Heart left ventricle (tissue), 16 donors: ENCODE measurements at regions not wholly inside any gene's neighbourhood (a gene's known extent, or its start where the extent isn't known, plus 50 kb on each side); places are given as distances from the start of the nearest gene placed in this dataset.
"Not testable (repeated sequence)": the region's sequence is repeated elsewhere in the genome, so short reads cannot be mapped to it uniquely, and the experiment has no call there.

Experiments
- ATAC-seq, 4 donors: fragments of 200-7000 bp; cut with Tn5 transposase; one replicate each; pipeline ENCODE4 v1.9.1; 2020 to 2022; ENCODE audit warnings: moderate library complexity in 4 of 4, mild to moderate bottlenecking in 3 of 4, moderate number of reproducible peaks in 1 of 4
- DNase-seq, 5 donors: peaks; one replicate each; pipeline ENCODE4 v3.0.0-alpha.2; 2020
- H3K27ac ChIP-seq, 12 donors: fragments of 200-600 bp; sonication (generic) in 4 of 12; one replicate each; pipeline versions ENCODE4 v1.5.0 to v1.8.0; 2016 to 2022; ENCODE audit warnings: mild to moderate bottlenecking in 2 of 12
- H3K27me3 ChIP-seq, 9 donors: fragments of 200-600 bp; sonication (generic) in 2 of 9; one replicate each; pipeline versions ENCODE4 v1.5.1 to v1.8.0; 2016 to 2022; ENCODE audit warnings: mild to moderate bottlenecking in 3 of 9
- H3K36me3 ChIP-seq, 9 donors: fragments of 200-600 bp; sonication (generic) in 2 of 9; one replicate each; pipeline versions ENCODE4 v1.5.0 to v1.8.0; 2018 to 2022; ENCODE audit warnings: mild to moderate bottlenecking in 2 of 9
- H3K4me1 ChIP-seq, 12 donors: fragments of 200-600 bp; sonication (generic) in 4 of 12; one replicate each; pipeline versions ENCODE4 v1.5.0 to v1.8.0; 2016 to 2022; ENCODE audit warnings: mild to moderate bottlenecking in 3 of 12
- H3K4me3 ChIP-seq, 12 donors: fragments of 200-600 bp; sonication (generic) in 4 of 12; one replicate each; pipeline versions ENCODE4 v1.5.0 to v1.8.0; 2017 to 2022; ENCODE audit warnings: mild to moderate bottlenecking in 9 of 12, moderate library complexity in 4 of 12
- H3K9me3 ChIP-seq, 12 donors: fragments of 200-600 bp; sonication (generic) in 4 of 12; one replicate each; pipeline versions ENCODE4 v1.5.0 to v1.8.0; 2016 to 2022; ENCODE audit warnings: mild to moderate bottlenecking in 1 of 12
- POLR2A ChIP-seq, 2 donors: fragments of 450-650 bp; IDR thresholded peaks; one replicate each; pipeline ENCODE4 v1.6.1; 2017; ENCODE audit warnings: antibody characterized with exemption in 2 of 2, mild to moderate bottlenecking in 2 of 2, moderate library complexity in 2 of 2
- WGBS, 4 donors: extraction: QIAGEN DNeasy Blood & Tissue Kit in 2 of 4; methylation state at CpG; one replicate each; pipeline versions ENCODE4 v1.1.5 to v1.1.7; 2013 to 2018; 5-methylcytosine and 5-hydroxymethylcytosine counted together
- intact Hi-C, 10 donors: fragments of 100-400 bp; cut with DNase I; formaldehyde crosslinking; loops; one replicate each; pipeline versions ENCODE4 v1.11.1 to v1.14.2; 2022
- TF ChIP-seq, protein P1 (sequence below), 12 donors: fragments of 200-600 bp; sonication (generic) in 4 of 12; IDR thresholded peaks; one replicate each; pipeline versions ENCODE4 v1.5.0 to v1.8.0; 2018 to 2022; ENCODE audit warnings: antibody characterized with exemption in 12 of 12, mild to moderate bottlenecking in 5 of 12
- donor health status: ischemic (EF 13 %, LVEDD 7.1; RV severe dilation, severe dysfunction).
- donor health status: healthy with polysubstance abuse.
- donor health status: DM: no; HTN: yes; CAD: no.
- donor health status: DM: no; HTN: no; CAD: no.
- donor health status: ischemic (EF 25% LVEDD 6.9; RV normal size, moderate dysfunction).
- donor health status: ischemic (EF 25% LVEDD 5.7; RV mildly dilated, moderate dysfunction).
- donor health status: healthy.
- donor health status: DM: yes; HTN: yes; CAD: no.
- donor health status: ischemic (EF 35%, LVEDD 5.7; RV mildly dilated, moderate dysfunction).
- donor health status: nonischemic (EF 11% LVEDD 7.7; RV severe dilation, severe dysfunction).
- donor health status: DM: yes; HTN: yes; CAD: no.
- donor health status: PGD.
- donor health status: ischemic (EF 29% LVEDD 5.4; RV normal size, mild dysfunction).
- donor health status: nonischemic (EF 23%, LVEDD 6.1; RV moderate dilation, normal function).

DNA sequence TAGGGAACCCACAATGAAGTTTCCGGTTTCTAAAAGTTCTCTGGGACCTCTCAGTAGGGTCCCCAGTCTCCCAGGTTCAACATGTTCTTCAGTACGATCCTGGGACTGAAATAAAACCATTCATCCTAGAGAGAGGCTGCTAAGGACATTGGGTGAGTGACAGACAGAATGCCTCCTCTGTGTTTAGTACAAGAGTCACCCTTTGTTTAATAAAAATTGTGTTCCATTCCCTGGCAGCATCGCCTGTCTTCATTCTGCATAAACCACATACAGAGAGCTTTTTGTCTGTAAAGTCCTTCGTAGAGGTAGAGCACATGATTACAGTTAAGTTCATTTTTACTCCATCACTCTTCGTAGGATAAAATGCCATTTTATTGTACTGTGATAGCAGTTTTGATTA, 95.3 kb upstream of the GPR12 start:
- ATAC-seq (no peak), DNase-seq (no peak)
- Histone ChIP-seq H3K4me1 (no peaks in the 10 kb centered on the region), H3K4me3 (no peak overlapping the region), H3K27me3 (peaks cover 0 to 54% (median 10%) of the 10 kb centered on the region in 9 donors), H3K36me3 (no peaks in the 10 kb centered on the region), H3K27ac (no peak overlapping the region), H3K9me3 (no peaks in the 10 kb centered on the region)
- 62 to 74% (median 74%) methylated on average over 5 of the region's 5 CpGs for WGBS, 4 donors
- TF ChIP-seq, protein P1, sequence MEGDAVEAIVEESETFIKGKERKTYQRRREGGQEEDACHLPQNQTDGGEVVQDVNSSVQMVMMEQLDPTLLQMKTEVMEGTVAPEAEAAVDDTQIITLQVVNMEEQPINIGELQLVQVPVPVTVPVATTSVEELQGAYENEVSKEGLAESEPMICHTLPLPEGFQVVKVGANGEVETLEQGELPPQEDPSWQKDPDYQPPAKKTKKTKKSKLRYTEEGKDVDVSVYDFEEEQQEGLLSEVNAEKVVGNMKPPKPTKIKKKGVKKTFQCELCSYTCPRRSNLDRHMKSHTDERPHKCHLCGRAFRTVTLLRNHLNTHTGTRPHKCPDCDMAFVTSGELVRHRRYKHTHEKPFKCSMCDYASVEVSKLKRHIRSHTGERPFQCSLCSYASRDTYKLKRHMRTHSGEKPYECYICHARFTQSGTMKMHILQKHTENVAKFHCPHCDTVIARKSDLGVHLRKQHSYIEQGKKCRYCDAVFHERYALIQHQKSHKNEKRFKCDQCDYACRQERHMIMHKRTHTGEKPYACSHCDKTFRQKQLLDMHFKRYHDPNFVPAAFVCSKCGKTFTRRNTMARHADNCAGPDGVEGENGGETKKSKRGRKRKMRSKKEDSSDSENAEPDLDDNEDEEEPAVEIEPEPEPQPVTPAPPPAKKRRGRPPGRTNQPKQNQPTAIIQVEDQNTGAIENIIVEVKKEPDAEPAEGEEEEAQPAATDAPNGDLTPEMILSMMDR (IDR thresholded peaks at IDR 0.05): no peak
- TF ChIP-seq POLR2A (IDR thresholded peaks at IDR 0.05): no peak
- intact Hi-C loops: loop anchor here in 1 of 10 donors (5.0 kb wide), 1 partner anchor 46 kb away; no protein-coding TSS in a partner anchor

DNA sequence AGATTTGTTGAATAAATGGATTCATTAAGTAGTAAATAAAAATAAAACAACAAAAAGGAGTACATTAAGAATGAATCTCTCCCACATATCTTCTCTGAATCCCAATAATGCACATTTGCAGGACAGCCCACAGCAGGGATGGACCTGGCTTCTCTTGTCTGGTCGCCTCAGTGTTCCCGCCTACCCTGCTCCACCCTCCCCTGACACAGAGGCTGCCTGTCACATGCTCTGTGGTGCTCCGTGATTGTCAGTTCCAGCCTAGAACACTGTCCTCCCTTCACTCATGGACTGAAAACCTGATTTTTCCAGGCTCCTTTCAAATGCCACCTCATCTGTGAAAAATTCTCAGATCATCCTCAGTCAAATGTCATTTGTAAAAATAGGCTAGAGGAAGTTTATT, 94.5 kb upstream of the GPR12 start:
- TF ChIP-seq, protein P1 (IDR thresholded peaks at IDR 0.05): no peak
- TF ChIP-seq POLR2A (IDR thresholded peaks at IDR 0.05): no peak
- DNase-seq (no peak), ATAC-seq (no peak)
- Histone ChIP-seq H3K9me3 (no peaks in the 10 kb centered on the region), H3K27ac (no peak overlapping the region), H3K4me1 (no peaks in the 10 kb centered on the region), H3K36me3 (no peaks in the 10 kb centered on the region), H3K4me3 (no peak overlapping the region), H3K27me3 (peaks cover 0 to 49% (median 10%) of the 10 kb centered on the region in 9 donors)
- 39 to 56% (median 47%) methylated on average over 3 of the region's 3 CpGs for WGBS, 4 donors
- intact Hi-C loops: loop anchor here in 1 of 10 donors (5.0 kb wide), 1 partner anchor 47 kb away; no protein-coding TSS in a partner anchor

DNA sequence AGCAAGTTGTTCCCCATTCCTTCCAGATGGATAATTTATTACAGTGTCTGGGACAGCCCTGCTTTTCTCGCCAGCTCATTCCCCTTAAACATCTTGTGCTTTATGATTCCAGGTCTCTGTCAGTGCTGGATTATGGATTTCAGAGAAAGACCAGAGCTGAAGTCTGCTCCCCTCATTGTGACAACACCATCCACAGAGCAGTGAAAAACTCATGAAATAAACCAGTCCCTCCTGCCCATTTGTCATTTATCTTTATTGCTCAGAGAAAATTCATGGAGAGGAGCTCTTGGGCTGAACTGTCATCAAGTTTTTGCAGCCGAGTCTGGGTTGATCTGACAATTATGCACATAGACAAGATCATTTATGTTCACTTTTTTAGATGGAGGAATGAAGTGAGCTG, 92.7 kb upstream of the GPR12 start:
- 50 to 61% (median 57%) methylated on average over 2 of the region's 2 CpGs for WGBS, 4 donors

DNA sequence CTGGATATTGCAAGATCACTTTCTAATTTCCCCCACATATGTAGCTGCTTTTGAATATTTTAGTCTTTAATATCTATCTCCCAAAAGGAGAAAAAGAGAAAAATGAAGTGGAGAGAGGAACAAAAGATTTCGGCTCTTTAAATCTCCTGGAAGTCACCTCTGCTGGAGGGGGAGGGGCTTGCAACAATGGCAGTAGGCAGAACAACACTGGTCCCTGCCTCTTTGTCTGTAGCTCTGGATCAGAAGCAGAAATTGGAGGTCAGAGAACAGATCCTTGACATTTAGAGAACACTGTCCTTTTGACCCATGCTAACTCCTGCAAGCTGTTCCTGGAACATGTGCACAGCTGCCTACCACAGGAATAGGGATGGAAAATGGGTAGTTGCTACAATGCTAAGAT, 86.7 kb upstream of the GPR12 start:
- Histone ChIP-seq H3K27me3 (peaks cover 0 to 8% (median 0%) of the 10 kb centered on the region in 9 donors), H3K4me3 (no peak overlapping the region), H3K9me3 (peaks cover 0 to 3% (median 0%) of the 10 kb centered on the region in 12 donors), H3K4me1 (no peaks in the 10 kb centered on the region), H3K27ac (no peak overlapping the region), H3K36me3 (no peaks in the 10 kb centered on the region)
- no peak for DNase-seq
- ATAC-seq: no peak
- intact Hi-C loops: no loop called here
- TF ChIP-seq, protein P1 (IDR thresholded peaks at IDR 0.05): no peak
- TF ChIP-seq POLR2A (IDR thresholded peaks at IDR 0.05): no peak
- WGBS, 4 donors: 50 to 68% (median 65%) methylated on average over 1 of the region's 1 CpG

More for the DNA sequence above, 92.7 kb upstream of the GPR12 start:
- Histone ChIP-seq H3K4me3 (no peak overlapping the region), H3K27ac (no peak overlapping the region), H3K9me3 (no peaks in the 10 kb centered on the region), H3K27me3 (peaks cover 0 to 38% (median 5%) of the 10 kb centered on the region in 9 donors), H3K36me3 (no peaks in the 10 kb centered on the region), H3K4me1 (no peaks in the 10 kb centered on the region)
- intact Hi-C loops: no loop called here
- TF ChIP-seq POLR2A (IDR thresholded peaks at IDR 0.05): no peak
- TF ChIP-seq, protein P1 (IDR thresholded peaks at IDR 0.05): no peak
- DNase-seq (no peak), ATAC-seq (no peak)

DNA sequence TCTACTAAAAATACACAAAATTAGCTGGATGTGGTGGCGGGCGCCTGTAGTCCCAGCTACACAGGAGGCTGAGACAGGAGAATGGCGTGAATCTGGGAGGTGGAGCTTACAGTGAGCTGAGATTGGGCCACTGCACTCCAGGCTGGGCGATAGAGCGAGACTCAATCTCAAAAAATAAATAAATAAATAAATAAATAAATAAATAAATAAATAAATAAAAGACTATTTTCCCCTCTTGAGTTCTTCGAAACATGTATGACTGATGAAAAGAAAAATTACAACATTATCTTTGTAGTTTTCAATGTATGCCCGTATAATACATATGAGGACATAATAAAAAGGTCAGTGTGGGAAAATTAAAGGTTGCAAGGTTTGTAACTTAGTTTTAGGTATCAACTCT, 84.5 kb upstream of the GPR12 start:
- DNase-seq, H3K36me3 ChIP-seq, H3K4me3 ChIP-seq, H3K9me3 ChIP-seq, intact Hi-C loops, ATAC-seq, H3K27me3 ChIP-seq, H3K4me1 ChIP-seq, H3K27ac ChIP-seq: not testable (repeated sequence)
- WGBS, 4 donors: 86 to 95% (median 91%) methylated on average over 7 of the region's 7 CpGs
